ENCODE measurements at regions not wholly inside any gene's neighbourhood (a gene's known extent, or its start where the extent isn't known, plus 50 kb on each side); places are given as distances from the start of the nearest gene placed in this dataset.

DNA sequence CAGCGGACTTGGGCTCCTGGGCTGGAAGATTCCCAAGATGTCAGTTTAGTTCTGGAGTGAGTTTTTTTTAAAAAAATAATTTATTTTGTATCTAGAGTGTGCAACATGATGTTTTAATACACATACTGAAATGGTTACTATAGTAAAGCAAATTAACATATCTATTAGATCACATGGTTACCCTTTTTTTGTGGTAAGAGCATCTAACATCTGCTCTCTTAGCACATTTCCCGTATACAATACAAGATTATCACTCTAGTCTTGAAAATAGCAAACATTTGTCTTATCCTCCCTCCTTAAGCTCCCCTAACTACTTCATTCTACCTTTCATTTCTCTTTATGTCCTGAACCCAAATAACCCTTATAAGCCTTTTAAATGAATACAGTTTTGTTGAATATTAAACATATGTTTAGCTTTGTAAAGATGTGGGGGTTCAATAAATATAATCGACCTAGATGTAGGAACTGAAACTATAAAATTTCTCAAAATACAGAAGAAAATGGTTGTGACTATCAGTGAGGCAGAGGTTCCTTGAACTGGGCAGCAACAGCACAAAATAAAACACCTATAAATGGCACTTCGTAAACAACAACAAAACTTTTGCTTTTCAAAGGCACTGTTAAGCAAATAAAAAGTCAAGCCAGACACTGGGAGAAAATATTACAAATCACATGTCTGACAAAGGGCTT, 466.6 kb downstream of the FGF9 start:
- no peak overlapping the region for H3K27ac Mint-ChIP-seq
- no peak overlapping the region for H3K4ac ChIP-seq (ENCODE audit: low read depth, low read length)
- H3K56ac ChIP-seq (ENCODE audit: insufficient read length, low read depth, low read length): no peak overlapping the region
- H2BK20ac ChIP-seq (ENCODE audit: low read depth, low read length, poor library complexity, severe bottlenecking): no peak overlapping the region
- no peak overlapping the region for H3K18ac ChIP-seq (ENCODE audit: insufficient read length, low read depth, low read length)
- no peak overlapping the region for H3K23ac ChIP-seq (ENCODE audit: insufficient read length, low read depth, low read length)
- H3K9ac ChIP-seq (ENCODE audit: extremely low read depth, insufficient read length, low read length): no peak overlapping the region
- no peak overlapping the region for H3K4me3 Mint-ChIP-seq
- H3K27me3 ChIP-seq (ENCODE audit: insufficient read depth, low read length): no peaks in the 10 kb centered on the region
- H3K79me2 ChIP-seq (ENCODE audit: insufficient read depth, low read length): no peaks in the 10 kb centered on the region
- no peak overlapping the region for H3K4me2 ChIP-seq (ENCODE audit: insufficient read depth, insufficient read length, low read length)
- no peaks in the 10 kb centered on the region; the same call in 1 of the 2 replicates for H3K4me1 ChIP-seq (ENCODE audit: insufficient read depth, low read length)
- peaks cover 3% of the 10 kb centered on the region in 2 experiments; a peak in 2 of 4 replicates for H3K4me1 Mint-ChIP-seq
- no peak overlapping the region for H3K27ac ChIP-seq (ENCODE audit: insufficient read length, low read depth, low read length)
- H2BK120ac ChIP-seq (ENCODE audit: low read depth, low read length, poor library complexity, severe bottlenecking): no peak overlapping the region
- H2AFZ ChIP-seq (ENCODE audit: low read length): no peak overlapping the region
- no peak overlapping the region for H3K14ac ChIP-seq (ENCODE audit: insufficient read depth, low read length)
- no peak overlapping the region for H2BK15ac ChIP-seq (ENCODE audit: low read depth, low read length)
- peaks cover 4% of the 10 kb centered on the region for H3K79me1 ChIP-seq (ENCODE audit: insufficient read depth, low read depth, low read length, poor library complexity, severe bottlenecking)
- H3K23me2 ChIP-seq (ENCODE audit: insufficient read length, low read depth, low read length, poor library complexity, severe bottlenecking): no peaks in the 10 kb centered on the region
- H2AK5ac ChIP-seq (ENCODE audit: insufficient read length, low read length): no peak overlapping the region
- no peak overlapping the region for H3T11ph ChIP-seq (ENCODE audit: low read length)
- H3K9me3 ChIP-seq (ENCODE audit: control insufficient read depth, low read depth, low read length): no peaks in the 10 kb centered on the region
- no peak overlapping the region for H2BK12ac ChIP-seq (ENCODE audit: insufficient read length, low read depth, low read length)
- WGBS (ENCODE audit: extremely low coverage, insufficient read length, low lambda C conversion rate): no CpG with 5 or more reads among the region's 4 CpGs
- TF ChIP-seq, protein P1, sequence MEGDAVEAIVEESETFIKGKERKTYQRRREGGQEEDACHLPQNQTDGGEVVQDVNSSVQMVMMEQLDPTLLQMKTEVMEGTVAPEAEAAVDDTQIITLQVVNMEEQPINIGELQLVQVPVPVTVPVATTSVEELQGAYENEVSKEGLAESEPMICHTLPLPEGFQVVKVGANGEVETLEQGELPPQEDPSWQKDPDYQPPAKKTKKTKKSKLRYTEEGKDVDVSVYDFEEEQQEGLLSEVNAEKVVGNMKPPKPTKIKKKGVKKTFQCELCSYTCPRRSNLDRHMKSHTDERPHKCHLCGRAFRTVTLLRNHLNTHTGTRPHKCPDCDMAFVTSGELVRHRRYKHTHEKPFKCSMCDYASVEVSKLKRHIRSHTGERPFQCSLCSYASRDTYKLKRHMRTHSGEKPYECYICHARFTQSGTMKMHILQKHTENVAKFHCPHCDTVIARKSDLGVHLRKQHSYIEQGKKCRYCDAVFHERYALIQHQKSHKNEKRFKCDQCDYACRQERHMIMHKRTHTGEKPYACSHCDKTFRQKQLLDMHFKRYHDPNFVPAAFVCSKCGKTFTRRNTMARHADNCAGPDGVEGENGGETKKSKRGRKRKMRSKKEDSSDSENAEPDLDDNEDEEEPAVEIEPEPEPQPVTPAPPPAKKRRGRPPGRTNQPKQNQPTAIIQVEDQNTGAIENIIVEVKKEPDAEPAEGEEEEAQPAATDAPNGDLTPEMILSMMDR (conservative IDR thresholded peaks at IDR 0.05): no peak
- no peaks in the 10 kb centered on the region; the same call in none of the 2 replicates for H3K27me3 Mint-ChIP-seq (ENCODE audit: low read depth)
- H4K8ac ChIP-seq (replicated peaks; ENCODE audit: insufficient read length, low read depth, low read length): no peak overlapping the region
- no peaks in the 10 kb centered on the region for H4K20me1 ChIP-seq (ENCODE audit: control insufficient read depth, insufficient read depth, insufficient read length)
- no peak for DNase-seq
- no peaks in the 10 kb centered on the region for H3K36me3 Mint-ChIP-seq (ENCODE audit: insufficient read depth in 1 of 3, low read depth in 3 of 3)
- no peak overlapping the region for H4K5ac ChIP-seq (ENCODE audit: insufficient read length, low read depth, low read length)
- H3K9me3 Mint-ChIP-seq: no peaks in the 10 kb centered on the region
- no peak overlapping the region for H4K91ac ChIP-seq (ENCODE audit: insufficient read length, low read depth, low read length)
- H2BK5ac ChIP-seq (ENCODE audit: insufficient read length, low read length): no peak overlapping the region
